ES-I3 (cell line): ENCODE measurements at regions not wholly inside any gene's neighbourhood (a gene's known extent, or its start where the extent isn't known, plus 50 kb on each side); places are given as distances from the start of the nearest gene placed in this dataset.

ENCODE experiments used
- H3K36me3 ChIP-seq: 2 replicates; pipeline ENCODE4 v1.6.1; 2013; ENCODE audit warnings: mild to moderate bottlenecking, low read length, control low read depth, moderate library complexity; ENCODE audit not compliant: insufficient read depth
- H3K4me1 ChIP-seq: 2 replicates; pipeline ENCODE4 v1.6.1; 2013; ENCODE audit warnings: mild to moderate bottlenecking, control low read depth, low read length; ENCODE audit not compliant: insufficient read depth
- H3K9ac ChIP-seq: 2 replicates; pipeline ENCODE4 v1.6.1; 2013; ENCODE audit warnings: low read depth, mild to moderate bottlenecking, low read length, moderate library complexity
- H3K9me3 ChIP-seq: 2 replicates; pipeline ENCODE4 v1.6.1; 2013; ENCODE audit warnings: mild to moderate bottlenecking, low read length, moderate library complexity; ENCODE audit not compliant: control insufficient read depth, insufficient read depth

DNA sequence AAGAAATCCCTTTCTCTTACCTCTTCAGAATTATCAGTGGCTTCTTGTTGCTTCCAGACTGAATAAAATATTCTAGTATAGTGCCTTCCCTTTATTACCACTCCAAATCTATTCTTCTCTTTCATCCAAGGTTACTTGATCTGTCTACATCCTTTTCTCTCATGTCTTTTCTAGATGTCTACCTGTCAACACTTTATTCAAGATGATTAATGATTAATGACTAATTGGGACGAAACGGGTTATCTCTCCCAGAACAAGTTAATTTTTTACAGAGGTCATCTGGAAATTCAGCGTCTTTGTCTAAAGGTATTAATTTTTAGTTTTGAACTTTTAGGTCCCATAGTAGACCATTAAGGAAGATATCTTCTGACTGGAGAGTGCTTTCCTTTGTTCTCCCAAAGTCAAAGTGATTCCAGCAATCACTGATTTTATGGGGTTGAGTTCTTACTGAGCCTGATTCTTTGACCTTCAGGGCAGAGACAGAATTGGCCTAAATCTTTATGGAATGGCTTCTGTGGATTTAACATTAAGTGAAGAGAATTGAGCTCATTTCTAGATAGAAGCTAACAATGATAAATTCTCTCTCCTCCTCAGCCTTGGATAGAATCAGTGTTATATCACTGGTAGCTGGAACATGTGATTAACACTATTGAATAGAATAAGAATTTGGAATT lies 335.4 kb upstream of the TEX13C start:
- H3K36me3 ChIP-seq = no peaks in the 10 kb centered on the region
- H3K9me3 ChIP-seq = no peaks in the 10 kb centered on the region
- no peak overlapping the region for H3K9ac ChIP-seq
- no peaks in the 10 kb centered on the region for H3K4me1 ChIP-seq

DNA sequence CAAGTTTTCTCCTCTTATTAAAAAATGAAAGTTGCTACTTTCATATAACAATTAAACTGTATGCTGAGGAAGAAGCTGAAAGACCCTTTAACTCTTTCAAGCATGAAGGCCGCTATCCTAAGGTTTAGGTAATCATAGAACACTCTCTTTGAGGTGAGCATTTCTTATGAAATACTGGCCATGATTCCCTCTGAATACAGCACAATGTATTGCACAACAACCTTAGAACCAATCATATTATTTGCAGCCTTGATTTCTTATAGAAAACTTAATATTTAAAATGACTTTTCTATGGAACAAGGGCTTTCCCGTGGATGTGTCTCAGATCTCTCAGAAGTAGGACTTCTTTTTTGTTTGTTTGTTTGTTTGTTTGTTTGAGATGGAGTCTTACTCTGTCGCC lies 333.4 kb upstream of the TEX13C start:
- no peaks in the 10 kb centered on the region for H3K4me1 ChIP-seq
- H3K9ac ChIP-seq = no peak overlapping the region
- no peaks in the 10 kb centered on the region for H3K36me3 ChIP-seq
- no peaks in the 10 kb centered on the region for H3K9me3 ChIP-seq

DNA sequence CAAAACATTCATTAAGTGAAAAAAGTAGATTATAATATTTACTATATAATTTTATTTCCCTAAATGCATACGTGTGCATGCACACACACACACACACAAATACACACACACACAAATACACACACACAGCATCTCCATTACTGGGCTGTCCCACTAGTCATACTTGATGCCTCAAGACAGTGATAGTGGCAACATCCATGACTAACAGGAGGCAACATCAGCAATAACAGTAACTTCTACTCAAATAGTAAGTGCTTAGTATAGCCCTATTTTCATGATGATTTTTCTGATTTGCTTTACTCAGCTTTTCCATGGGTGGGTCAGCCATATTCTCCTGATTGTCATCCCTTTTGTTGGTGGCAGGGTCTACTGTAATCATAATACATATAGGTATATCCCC lies 325.9 kb upstream of the TEX13C start:
- Histone ChIP-seq H3K4me1 (no peaks in the 10 kb centered on the region), H3K9me3 (no peaks in the 10 kb centered on the region), H3K9ac (no peak overlapping the region), H3K36me3 (no peaks in the 10 kb centered on the region)

DNA sequence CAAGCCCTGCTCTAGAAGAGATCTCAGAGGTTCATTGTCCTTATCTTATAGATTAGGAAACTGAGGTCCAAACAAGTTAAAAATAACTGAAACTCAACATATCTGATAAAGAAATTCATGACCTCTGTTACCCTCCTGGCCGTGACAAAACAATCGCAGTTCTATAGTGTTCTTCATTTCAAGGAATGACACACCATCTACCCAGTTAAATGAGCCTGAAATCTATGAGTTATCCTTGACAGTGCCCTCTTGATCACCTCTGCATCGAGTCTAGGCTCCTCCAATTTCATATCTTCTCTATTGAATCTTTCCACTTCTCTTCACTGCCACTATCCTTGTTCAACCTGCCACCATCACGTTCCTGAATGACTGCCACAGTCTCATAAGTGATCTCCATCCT lies 325.3 kb upstream of the TEX13C start:
- Histone ChIP-seq H3K9ac (no peak overlapping the region), H3K4me1 (peaks cover 2% of the 10 kb centered on the region; the same call in 1 of the 2 replicates), H3K9me3 (no peaks in the 10 kb centered on the region), H3K36me3 (no peaks in the 10 kb centered on the region)

DNA sequence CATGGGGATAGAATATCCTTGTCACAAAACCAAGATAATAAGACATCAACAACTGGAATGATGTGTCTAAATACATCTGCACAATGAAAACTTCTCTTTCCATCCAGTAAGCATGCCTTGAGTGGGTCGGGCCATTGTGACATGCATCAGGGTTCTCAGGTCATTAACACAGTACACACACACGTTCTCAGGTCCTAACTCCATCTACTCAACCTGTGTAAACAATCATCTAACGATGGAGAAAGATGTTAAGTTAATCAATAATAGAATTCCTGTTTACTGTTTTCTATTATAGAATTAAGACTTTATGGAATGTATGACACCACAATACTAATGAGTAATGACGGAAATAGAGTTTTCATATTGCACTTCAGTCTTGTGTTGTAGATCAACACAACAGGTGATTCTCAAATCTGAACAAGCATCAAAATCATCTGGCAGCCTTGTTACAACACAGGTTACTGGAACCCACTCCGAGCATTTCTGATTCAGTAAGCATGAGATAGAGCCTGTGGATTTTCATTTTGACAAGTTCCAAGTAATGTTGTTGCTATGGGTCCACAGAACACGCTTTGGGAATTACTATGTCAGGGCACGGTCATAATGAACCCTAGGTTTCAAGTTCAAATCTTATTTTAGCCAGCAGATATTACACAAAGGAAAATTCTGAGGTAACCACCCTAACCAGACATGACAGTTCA lies 315.8 kb upstream of the TEX13C start:
- Histone ChIP-seq H3K9me3 (no peaks in the 10 kb centered on the region), H3K4me1 (peaks cover 16% of the 10 kb centered on the region), H3K36me3 (no peaks in the 10 kb centered on the region), H3K9ac (no peak overlapping the region)

DNA sequence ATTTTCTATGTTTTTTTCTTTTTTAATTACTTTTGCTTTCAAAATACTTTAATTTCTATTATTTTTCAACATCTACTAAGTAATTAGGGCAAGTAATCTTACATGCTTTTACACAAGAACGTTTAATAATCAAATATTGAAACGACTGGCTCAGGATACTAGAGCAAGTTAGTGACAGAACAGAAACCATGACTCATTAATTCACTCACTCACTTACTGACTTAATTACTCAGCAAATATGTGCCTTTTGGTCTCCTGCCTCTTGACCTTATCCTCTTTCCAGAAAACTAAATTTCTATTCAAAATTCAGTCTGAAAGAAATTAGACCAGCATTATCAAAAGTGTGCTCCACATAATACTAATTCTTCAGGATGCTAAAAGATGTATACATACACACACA lies 314.9 kb upstream of the TEX13C start:
- H3K36me3 ChIP-seq = no peaks in the 10 kb centered on the region
- H3K4me1 ChIP-seq = peaks cover 12% of the 10 kb centered on the region
- no peaks in the 10 kb centered on the region for H3K9me3 ChIP-seq
- H3K9ac ChIP-seq = no peak overlapping the region

DNA sequence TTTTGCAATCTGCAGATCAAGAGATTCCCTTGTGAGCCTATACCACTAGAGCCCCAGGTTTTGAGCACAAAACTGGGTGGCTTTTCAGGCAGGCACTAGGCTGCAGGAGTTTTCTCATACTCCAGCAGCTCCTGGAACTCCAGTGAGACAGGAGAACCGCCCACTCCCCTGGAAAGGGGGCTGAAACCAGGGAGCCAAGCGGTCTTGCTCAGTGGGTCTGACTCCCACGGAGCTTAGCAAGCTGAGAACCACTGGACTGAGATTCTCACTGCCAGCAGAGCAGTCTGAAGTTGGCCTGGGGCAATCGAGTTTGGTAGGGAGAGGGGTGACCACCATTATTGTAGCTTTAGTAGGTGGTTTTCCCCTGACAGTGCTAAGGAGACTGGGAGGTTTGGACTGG lies 313.8 kb upstream of the TEX13C start:
- no peaks in the 10 kb centered on the region for H3K36me3 ChIP-seq
- H3K4me1 ChIP-seq = peaks cover 7% of the 10 kb centered on the region; the same call in 1 of the 2 replicates
- no peak overlapping the region for H3K9ac ChIP-seq
- no peaks in the 10 kb centered on the region for H3K9me3 ChIP-seq

DNA sequence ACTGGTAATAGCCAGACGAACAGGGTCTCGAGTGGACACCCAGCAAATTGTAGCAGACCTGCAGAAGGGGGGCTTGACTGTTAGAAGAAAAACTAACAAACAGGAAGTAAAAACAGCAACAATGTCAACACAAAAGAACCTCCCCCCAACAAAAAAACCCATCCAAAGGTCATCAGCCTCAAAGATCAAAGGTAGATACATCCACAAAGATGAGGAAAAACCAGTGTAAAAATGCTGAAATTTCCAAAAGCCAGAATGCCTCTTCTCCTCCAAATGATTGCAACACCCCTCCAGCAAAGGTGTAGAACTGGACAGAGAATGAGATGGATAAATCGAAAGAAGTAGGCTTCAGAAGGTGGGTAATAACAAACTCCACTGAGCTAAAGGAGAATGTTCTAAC lies 313.0 kb upstream of the TEX13C start:
- peaks cover 7% of the 10 kb centered on the region; the same call in 1 of the 2 replicates for H3K4me1 ChIP-seq
- H3K9me3 ChIP-seq = no peaks in the 10 kb centered on the region
- H3K9ac ChIP-seq = no peak overlapping the region
- no peaks in the 10 kb centered on the region for H3K36me3 ChIP-seq

DNA sequence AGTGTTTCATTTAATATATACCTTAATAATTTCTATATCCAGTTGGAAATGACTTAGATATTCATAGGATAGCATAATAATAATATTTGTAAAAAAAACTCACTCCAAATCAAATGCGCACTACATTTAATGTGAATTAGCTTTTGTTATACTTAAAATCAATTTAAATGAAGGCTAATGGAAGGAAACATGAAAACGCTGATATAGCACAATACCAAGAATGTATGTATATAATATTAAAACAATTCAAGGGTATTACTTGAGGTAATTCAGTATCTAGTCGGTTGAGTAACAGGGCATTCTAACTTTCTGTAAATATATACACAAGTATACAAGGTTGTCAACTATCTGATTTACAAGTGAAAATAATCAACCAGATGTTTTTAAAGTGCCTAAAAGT lies 307.1 kb upstream of the TEX13C start:
- no peaks in the 10 kb centered on the region for H3K9me3 ChIP-seq
- H3K9ac ChIP-seq = no peak overlapping the region
- no peaks in the 10 kb centered on the region for H3K4me1 ChIP-seq
- H3K36me3 ChIP-seq = no peaks in the 10 kb centered on the region

DNA sequence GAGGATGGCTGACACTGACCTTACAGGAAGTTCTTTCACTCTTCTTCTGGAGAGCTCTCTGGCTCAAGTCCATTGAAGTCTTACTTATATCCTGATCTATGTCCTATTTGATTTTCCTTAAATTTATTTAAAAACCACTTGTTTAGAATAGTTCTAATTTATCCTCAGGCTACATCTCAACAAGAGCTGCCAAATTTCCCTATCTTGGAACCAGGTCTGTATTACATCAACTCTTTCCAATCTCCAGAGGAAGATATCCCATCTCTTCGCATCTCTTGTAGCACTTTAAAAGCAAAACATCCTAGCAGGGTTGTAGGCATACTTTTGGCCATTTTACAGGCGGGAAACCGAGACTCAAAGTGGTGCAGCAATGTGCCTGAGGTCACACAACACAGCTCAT lies 290.5 kb upstream of the TEX13C start:
- Histone ChIP-seq H3K9ac (no peak overlapping the region), H3K4me1 (no peaks in the 10 kb centered on the region), H3K36me3 (no peaks in the 10 kb centered on the region), H3K9me3 (no peaks in the 10 kb centered on the region)
